ENCODE measurements at regions not wholly inside any gene's neighbourhood (a gene's known extent, or its start where the extent isn't known, plus 50 kb on each side); places are given as distances from the start of the nearest gene placed in this dataset.

GRCh38 chr7:63043657-63044543, 954.7 kb upstream of the ZNF722 start:
- intact Hi-C loops (cut with DNase I): no loop called here
- Histone ChIP-seq H3K4me3 (no peak overlapping the region), H3K27ac (no peak overlapping the region), H3K36me3 (ENCODE audit: insufficient read depth in 1 of 2, low read depth in 1 of 2) (no peaks in the 10 kb centered on the region), H3K27me3 (ENCODE audit: insufficient read depth in 3 of 3, low read length in 2 of 3) (no peaks in the 10 kb centered on the region), H3K9me3 (peaks cover 3% of the 10 kb centered on the region), H3K4me1 (no peaks in the 10 kb centered on the region)
- ATAC-seq: no peak
- 52 to 62% (median 52%) methylated on average over 9 of the region's 9 CpGs for WGBS, 3 donors
- TF ChIP-seq, protein P1, sequence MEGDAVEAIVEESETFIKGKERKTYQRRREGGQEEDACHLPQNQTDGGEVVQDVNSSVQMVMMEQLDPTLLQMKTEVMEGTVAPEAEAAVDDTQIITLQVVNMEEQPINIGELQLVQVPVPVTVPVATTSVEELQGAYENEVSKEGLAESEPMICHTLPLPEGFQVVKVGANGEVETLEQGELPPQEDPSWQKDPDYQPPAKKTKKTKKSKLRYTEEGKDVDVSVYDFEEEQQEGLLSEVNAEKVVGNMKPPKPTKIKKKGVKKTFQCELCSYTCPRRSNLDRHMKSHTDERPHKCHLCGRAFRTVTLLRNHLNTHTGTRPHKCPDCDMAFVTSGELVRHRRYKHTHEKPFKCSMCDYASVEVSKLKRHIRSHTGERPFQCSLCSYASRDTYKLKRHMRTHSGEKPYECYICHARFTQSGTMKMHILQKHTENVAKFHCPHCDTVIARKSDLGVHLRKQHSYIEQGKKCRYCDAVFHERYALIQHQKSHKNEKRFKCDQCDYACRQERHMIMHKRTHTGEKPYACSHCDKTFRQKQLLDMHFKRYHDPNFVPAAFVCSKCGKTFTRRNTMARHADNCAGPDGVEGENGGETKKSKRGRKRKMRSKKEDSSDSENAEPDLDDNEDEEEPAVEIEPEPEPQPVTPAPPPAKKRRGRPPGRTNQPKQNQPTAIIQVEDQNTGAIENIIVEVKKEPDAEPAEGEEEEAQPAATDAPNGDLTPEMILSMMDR (IDR thresholded peaks at IDR 0.05): no peak
- no peak for DNase-seq

GRCh38 chr7:63044721-63045120, 953.9 kb upstream of the ZNF722 start:
- Histone ChIP-seq H3K4me3 (no peak overlapping the region), H3K27ac (no peak overlapping the region), H3K4me1 (no peaks in the 10 kb centered on the region), H3K36me3 (ENCODE audit: insufficient read depth in 1 of 2, low read depth in 1 of 2) (no peaks in the 10 kb centered on the region), H3K27me3 (ENCODE audit: insufficient read depth in 3 of 3, low read length in 2 of 3) (no peaks in the 10 kb centered on the region), H3K9me3 (peaks cover 3% of the 10 kb centered on the region)
- intact Hi-C loops (cut with DNase I): no loop called here
- DNase-seq: no peak
- TF ChIP-seq, protein P1 (IDR thresholded peaks at IDR 0.05): no peak
- WGBS, 3 donors: 44 to 61% (median 46%) methylated on average over 3 of the region's 3 CpGs
- no peak for ATAC-seq

DNA sequence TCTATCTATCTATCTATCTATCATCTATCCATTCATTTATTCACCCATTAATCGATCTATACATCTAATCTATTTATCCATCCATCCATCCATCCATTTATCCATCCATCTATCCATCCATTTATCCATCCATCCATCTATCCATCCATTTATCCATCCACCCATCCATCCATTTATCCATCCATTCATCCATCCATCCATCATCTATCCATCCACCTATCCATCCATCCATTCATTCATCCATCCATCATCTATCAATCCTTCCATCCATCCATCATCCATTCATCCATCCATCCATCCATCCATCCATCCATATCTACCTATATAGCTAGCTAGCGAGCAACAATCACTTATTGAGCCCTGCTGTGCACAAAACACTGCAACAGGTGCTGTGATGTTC, 953.1 kb upstream of the ZNF722 start:
- H3K9me3 ChIP-seq: peaks cover 3% of the 10 kb centered on the region
- TF ChIP-seq, protein P1 (IDR thresholded peaks at IDR 0.05): no peak
- WGBS, 3 donors: 28 to 31% (median 30%) methylated on average over 2 of the region's 2 CpGs
- intact Hi-C loops (cut with DNase I): no loop called here
- H3K4me1 ChIP-seq: no peaks in the 10 kb centered on the region
- no peak for ATAC-seq
- H3K36me3 ChIP-seq (ENCODE audit: insufficient read depth in 1 of 2, low read depth in 1 of 2): no peaks in the 10 kb centered on the region
- no peaks in the 10 kb centered on the region for H3K27me3 ChIP-seq (ENCODE audit: insufficient read depth in 3 of 3, low read length in 2 of 3)
- no peak for DNase-seq
- no peak overlapping the region for H3K27ac ChIP-seq
- H3K4me3 ChIP-seq: no peak overlapping the region

GRCh38 chr7:63046612-63047011, 952.0 kb upstream of the ZNF722 start:
- Histone ChIP-seq H3K4me3 (no peak overlapping the region), H3K9me3 (peaks cover 3% of the 10 kb centered on the region), H3K4me1 (no peaks in the 10 kb centered on the region), H3K27me3 (ENCODE audit: insufficient read depth in 3 of 3, low read length in 2 of 3) (no peaks in the 10 kb centered on the region), H3K27ac (no peak overlapping the region), H3K36me3 (ENCODE audit: insufficient read depth in 1 of 2, low read depth in 1 of 2) (no peaks in the 10 kb centered on the region)
- intact Hi-C loops (cut with DNase I): no loop called here
- 58 to 63% (median 61%) methylated on average over 3 of the region's 3 CpGs for WGBS, 3 donors
- no peak for ATAC-seq
- DNase-seq: no peak
- TF ChIP-seq, protein P1 (IDR thresholded peaks at IDR 0.05): no peak

Measured in psoas muscle (tissue), 7 donors.